Non-pigmented ciliary epithelial cell (primary cell): ENCODE measurements at regions not wholly inside any gene's neighbourhood (a gene's known extent, or its start where the extent isn't known, plus 50 kb on each side); places are given as distances from the start of the nearest gene placed in this dataset.

Source experiments
- DNase-seq: peaks from one replicate; pipeline ENCODE4 v3.0.0-alpha.2; 2010; ENCODE audit warnings: low read depth

DNA sequence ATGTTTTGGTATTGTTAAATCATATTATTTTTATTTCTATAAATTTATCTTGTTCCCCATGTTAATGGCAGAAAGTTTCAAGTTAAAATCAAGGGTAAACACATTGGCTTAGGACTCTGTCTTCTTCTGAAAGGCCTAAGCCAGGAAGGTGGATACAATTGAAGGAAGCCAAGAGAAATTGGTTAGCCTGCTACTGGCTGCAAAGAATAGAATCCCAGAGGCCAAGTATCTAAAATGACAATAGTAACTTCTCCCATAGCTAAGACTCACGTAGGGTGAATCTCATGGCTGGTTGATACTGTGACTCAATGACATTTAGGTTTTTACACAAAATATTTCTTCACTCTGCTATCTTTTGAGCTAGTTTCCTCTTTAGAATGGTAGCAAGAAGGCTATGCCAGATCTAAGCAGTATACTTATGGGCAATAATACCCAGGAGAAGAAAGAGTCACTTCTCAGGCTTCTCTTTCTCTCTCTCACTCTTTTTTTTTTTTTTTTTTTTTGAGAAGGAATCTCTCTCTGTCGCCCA is 621.5 kb upstream of the TBL1XR1 start:
- no peak for DNase-seq

GRCh38 chr3:177820683-177821316 is 623.5 kb upstream of the TBL1XR1 start:
- peak; percentile 93 for DNase-seq

GRCh38 chr3:177822681-177823096 is 625.4 kb upstream of the TBL1XR1 start:
- no peak for DNase-seq

DNA sequence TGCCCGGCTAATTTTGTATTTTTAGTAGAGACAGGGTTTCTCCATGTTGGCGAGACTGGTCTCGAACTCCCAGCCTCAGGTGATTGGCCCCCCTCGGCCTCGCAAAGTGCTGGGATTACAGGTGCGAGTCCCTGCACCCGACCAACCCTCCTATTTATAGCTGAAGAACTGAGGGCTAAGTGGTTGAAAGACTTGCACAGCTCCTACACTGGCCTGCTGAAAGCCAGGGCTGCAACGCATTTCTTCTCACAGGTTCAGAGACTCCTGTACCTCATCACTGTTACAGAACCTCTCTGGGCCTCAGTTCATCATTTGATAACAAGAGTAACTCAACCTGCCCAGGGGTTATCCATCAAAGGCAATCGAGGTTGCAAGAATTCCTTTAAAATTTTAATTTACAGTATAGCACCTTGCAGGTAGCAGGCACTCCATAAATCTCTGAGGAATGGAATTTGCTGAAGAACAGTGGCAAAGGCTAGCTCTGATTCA is 626.5 kb upstream of the TBL1XR1 start:
- DNase-seq, result no peak

- no peak for DNase-seq
These were observed 627.0 kb upstream of the TBL1XR1 start for GRCh38 chr3:177824190-177824786.

- DNase-seq, result no peak
These were observed 627.6 kb upstream of the TBL1XR1 start for GRCh38 chr3:177824841-177825240.

DNA sequence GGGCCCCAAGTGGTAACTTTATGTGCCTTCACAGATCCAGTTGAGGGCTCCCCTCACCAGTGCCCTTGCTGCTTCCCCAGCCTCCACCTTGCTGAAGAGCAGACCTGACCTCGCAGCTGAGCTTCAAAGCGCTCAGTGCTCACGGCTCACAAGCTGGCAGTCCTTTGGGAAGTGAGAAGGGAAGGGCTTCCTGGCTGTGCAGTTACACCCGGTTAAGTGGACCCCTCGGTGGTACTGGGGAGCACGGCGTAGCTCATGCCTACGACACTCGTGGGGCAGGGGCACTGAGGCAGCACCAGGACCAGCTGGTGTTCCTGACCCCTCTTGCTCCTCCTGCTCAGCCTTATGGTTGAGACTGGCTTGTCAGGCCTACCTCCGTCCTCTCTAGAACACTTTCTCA is 629.0 kb upstream of the TBL1XR1 start:
- DNase-seq, result no peak

DNA sequence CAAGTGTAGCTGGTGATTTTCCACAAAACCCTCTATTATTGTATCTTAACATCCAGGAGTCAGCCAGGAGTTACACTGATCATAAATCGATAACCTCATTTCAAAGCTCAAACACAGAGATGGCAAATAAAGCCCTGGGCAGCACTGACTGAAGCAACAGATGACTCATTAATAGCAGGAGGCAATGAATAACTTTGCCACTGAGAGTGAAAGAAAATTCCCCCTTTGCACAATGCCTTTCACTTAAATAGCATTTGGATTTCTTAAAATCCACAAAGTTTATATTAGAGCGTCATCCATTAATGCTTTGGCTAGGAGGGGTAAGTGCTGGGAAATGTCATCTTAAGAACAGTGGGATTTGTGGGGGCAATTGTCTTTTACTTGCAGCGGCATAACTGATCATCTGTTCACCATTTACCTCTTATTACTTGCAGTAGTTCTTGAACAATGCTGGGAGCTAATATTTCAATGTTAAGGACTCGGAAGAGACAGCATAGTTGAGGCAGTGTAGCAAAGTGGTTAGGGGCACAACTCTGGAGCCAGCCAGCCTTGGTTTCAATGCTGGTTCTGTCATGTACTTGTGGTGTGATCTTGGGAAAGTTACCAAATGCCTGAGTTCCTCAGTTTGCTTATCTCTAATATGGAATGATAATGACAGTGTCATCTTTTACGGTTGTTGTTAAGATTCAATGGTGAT is 630.4 kb upstream of the TBL1XR1 start:
- DNase-seq, result peak; percentile 84

DNA sequence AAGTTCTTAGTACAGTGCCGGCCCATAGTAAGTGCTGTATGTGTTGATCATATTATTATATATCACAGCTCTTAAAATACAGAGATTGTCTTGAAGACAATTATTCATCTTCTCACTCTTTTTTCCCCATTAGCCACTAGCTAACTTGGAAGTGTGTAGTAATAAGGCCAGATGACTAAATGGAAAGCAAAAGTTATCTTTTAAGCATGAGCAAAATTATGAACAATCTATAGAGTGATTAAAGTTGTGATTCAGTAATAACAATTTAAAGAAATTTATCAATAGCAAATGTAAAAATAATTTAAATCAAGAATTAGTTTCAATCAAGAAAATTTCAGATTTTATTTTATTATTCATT is 630.9 kb upstream of the TBL1XR1 start:
- DNase-seq, result no peak

DNA sequence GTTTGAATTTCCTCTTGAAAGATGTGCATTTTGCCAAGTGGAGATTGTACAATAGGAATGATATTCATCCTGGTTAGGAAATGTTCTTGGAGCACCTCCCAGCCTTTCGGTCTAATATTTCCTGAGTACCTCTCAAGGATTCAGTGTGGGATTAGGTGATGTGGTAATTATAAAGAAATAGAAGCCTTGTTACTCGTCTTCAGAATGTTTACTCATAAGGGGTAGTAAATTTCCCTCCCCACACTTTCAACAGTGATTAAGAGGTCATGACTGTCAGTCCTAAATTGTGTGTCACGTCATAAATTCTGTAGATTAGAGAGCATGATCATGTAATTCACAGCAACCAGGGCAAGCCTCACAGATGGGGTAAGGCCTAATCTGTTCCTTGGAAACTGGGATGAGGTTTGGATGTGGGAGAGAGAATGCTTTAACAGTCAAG is 633.1 kb upstream of the TBL1XR1 start:
- peak; percentile 82 for DNase-seq

- DNase-seq, result no peak
These were observed 634.1 kb upstream of the TBL1XR1 start for GRCh38 chr3:177831361-177831760.

GRCh38 chr3:177832880-177833279 is 635.6 kb upstream of the TBL1XR1 start:
- no peak for DNase-seq

- no peak for DNase-seq
These were observed 636.0 kb upstream of the TBL1XR1 start for GRCh38 chr3:177833332-177833731.

DNA sequence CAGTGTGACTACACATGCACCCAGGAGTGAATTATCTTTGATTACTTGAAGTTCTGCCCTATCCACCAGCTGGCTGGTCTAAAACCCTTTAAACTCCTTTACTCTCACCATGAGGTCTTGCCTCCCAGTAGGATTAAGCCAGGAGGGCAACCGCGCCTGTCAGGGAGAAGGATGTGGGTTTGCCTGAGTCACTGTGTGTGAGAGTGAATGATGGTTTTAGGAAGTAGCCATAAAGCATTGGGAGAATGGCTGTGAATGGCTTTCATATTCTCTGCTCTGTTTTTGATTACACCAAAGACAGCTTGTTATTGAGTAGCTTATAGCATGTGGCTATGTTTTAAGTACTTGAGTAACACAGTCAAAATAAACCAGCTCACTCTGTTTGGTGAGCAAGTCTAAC is 637.7 kb upstream of the TBL1XR1 start:
- DNase-seq, result peak; percentile 84

DNA sequence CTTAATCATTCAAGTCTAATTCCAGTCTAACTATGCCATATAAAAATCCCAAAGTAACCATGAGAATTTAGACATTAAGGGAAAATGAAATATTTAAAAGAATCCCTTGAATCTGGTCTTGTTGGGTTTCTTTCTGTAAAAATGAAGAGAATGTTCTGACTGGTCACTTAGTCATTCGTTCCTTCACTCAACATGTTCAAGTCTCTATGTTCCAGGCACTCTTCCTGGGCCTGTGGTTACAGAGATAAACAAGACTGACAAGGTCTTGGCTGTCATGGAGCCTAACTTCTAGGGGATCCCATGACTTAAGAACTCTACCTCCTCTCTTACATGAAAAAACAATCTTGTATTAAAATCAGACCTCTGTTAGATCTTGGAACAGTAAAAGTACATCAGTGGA is 638.6 kb upstream of the TBL1XR1 start:
- peak; percentile 98 for DNase-seq

- DNase-seq, result no peak
These were observed 639.4 kb upstream of the TBL1XR1 start for GRCh38 chr3:177836671-177837070.

DNA sequence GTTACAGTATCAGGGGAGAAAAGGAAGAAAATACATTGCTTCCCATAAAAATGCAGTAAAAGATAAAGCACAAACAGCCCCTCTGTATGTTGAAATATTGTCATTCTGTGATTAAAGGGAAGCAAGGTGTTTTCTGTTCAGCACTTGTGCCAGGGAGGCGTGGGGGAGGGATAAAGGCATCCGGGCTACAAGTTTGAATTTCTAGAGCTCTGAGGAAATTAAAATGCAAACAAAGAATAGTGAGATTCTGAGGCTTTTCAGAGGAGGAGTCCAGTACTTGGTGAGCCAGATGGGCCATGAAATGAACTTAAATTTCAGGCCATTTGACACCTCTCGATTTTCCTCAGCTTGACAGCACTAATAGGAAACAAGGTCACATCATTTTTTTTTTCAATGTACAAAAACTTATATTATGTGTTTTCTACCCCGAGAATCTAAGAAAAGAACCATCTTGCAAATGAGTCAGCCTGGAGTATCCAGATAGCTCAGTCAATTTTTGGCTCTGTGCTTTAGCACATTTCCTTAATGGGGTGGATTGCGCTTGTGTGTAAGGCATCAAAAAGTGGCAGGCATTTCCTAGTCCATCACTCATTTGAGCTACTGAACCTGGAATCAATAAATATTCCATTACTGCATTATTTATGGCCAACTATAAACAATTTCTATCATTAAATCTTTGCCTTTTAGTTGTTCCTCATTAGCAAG is 640.8 kb upstream of the TBL1XR1 start:
- DNase-seq, result no peak

DNA sequence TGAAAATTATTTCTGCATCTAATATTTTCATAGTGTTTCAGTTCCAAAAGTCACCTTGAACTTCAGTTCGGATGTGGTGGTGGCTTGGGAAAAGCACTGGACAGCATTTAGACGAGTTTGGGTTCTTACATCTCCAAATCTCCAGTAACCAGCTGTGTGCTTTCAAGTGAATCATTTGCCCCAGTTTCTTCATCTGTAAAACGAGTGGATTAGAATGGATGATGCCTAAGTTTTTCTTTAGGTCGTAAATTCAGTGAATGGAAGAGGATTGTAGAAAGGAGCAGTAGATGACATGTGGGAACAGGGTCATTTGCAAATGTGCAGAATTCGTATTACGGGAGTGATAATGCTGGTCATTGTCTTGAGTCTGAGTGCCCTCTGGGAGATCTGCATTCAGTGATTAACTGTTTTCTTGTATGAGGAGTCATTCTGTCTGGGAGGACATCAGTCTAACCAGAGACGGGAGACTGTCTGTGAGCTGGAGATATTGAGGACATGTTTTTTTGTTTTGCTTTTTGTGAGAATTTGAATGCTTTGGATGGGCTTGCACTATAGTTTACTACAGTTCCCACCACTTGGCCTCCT is 641.6 kb upstream of the TBL1XR1 start:
- no peak for DNase-seq

DNA sequence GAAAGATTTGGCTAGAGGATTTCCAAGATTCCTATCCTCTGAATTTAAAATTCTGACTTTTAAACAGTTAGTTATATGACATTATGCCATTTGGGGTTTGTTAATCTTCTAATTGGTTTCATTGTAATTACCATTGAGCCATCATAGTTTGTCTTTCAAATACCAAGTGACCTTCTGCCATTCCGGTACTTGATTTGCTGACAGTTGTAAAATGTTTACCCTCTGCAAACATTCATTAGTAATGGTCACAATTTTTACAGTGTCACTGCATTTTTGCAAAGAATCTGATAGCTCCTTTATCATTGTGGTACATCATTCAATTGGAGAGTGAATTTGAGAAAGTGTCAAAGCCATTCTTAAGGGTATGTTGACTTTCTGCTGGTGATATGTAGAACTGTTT is 645.0 kb upstream of the TBL1XR1 start:
- no peak for DNase-seq

DNA sequence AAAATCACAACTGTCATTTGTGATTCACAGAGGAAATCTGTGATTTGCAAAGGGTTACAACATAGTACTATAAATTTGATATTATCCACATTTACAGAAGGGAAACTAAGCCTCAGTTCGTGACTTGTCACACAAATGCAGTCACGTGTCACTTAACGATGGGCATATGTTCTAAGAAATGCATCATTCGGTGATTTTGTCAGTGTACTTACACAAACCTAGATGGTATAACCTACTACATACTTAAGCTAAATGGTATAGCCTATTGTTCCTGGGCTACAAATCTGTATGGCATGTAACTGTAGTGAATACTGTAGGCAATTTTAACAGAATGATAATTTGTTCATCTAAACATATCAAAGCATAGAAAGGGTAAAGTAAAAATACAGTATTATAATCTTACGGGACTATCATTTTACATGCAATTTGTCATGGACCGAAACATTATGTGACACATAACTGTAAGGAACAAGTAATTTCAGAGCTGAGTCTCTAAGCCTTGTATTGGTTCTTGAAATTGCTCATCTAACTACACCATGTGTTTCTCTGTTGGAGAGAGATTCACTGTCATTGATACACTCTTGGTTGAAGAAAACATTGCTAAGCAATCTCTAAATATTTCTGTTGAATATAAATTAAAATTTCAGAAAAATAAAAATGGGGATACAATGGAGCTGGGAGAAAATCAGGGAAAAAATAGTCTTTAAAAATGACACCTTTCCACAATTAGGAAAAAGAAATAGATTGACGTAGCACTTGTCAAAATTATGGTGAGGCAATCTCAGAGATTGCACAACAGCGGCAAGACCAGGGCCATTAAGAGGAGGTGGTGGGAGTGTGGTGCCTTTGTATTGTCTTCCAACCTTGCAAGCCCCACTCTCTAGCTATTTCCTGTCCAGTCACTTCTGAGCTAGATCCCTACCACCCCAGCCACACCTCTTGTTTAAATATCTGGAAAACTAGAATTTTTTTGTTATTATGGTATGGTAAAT is 645.8 kb upstream of the TBL1XR1 start:
- no peak for DNase-seq
